NCI-H1694 (cell line): ENCODE measurements at regions not wholly inside any gene's neighbourhood (a gene's known extent, or its start where the extent isn't known, plus 50 kb on each side); places are given as distances from the start of the nearest gene placed in this dataset.

Experiments
- DNase-seq: peaks from one replicate; lab custom pipeline; 2025; lab: John Stamatoyannopoulos, UW

DNA sequence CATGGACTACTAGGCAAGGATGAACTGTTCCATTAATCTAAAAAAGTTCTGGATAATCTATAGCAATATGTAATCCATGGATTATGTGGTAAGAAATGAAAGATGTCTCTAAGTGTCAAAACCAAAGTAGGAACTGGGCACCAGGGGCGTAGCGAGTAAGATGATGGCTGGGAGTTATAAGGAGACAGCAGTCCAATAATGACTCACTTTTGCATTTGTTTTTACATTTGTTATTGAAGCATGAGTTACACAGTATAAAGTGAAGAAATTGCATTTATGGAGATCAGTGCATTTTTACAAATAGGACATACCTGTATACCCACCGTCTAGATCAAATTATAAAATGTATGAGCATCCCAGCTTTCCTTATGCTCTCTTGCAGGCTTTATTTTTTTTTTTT lies 878.5 kb upstream of the MAP3K7 start:
- DNase-seq: no peak

DNA sequence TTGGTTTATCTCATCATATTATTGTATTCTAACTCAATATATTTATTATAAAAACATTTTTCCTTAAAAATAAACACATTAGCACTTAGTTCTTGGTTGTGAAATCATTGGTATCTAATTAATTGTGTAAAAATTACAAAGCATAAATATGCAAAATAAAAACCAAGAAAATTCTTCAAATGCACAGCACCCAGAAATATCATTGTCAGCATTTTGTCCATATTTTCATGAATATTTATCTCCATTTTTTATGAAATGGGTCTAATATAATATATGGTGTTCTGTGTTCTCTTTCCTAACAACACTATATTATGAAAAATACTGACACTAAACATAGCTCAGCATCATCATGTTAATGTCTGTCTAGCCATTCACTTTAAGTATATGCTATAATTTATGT lies 877.8 kb upstream of the MAP3K7 start:
- no peak for DNase-seq

DNA sequence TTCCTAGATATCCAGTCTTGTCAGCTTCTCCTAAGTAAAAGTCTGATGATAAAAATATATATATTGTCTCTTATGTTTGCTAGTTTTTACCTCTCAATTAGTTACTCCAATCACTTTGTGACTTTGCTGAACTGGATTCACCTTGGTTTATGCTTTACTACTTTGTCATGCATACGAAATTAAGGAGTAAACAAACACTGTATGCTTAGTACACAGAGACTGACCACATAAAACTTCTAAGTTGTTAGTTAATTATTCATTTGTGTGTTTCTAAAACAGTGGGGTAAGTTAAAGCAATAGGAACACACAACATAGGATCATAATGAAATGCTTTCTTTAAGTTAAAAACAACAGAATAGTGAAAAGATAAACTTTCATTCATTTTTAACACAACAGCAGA lies 877.3 kb upstream of the MAP3K7 start:
- no peak for DNase-seq

DNA sequence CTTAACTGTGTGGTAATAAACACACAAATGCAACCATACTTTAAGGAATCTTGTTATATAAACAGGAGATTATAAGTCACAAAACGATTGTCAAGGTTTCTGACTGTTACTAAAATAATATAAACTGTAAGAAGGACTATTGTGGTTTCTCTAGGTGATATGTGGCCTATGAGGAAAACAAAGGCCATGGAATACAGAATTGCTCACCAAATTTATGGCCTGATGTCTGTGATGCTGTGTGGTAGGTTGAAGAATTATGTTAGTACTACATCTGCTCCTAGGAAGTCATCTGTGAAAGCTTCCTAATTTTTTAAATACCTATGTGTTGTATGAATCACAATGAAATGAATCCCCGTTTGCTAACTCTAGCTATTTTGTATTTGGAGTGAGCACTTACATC lies 875.4 kb upstream of the MAP3K7 start:
- no peak for DNase-seq

DNA sequence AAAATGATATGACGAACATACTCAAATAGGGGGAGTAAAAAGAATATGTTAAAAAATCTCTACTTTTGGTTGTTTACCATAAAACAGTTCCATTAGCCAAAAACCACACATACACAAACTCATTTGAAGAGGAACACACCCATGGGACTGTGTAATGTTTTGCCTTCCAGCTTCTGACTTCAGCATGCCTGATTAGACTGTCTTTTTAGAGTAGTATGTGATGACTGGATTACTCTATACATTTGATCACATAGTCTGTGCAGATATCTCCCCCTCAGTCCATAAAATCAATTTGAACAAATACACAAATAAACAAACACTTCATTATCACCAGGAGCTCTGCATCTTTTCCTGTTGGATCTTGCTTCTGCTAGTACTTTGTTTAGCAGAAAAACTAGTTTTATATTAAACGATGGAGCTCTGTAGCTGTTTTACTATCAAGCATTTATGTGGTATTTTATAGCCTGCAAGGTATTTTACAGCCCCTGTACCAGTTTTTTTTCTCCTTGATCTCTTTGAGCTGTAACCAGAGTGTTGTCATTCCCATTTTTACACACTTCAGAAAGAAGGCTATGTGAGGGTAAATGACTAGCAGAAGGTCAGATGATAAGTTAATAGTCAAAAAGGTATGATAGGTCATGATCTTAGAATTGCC lies 866.5 kb upstream of the MAP3K7 start:
- no peak for DNase-seq

DNA sequence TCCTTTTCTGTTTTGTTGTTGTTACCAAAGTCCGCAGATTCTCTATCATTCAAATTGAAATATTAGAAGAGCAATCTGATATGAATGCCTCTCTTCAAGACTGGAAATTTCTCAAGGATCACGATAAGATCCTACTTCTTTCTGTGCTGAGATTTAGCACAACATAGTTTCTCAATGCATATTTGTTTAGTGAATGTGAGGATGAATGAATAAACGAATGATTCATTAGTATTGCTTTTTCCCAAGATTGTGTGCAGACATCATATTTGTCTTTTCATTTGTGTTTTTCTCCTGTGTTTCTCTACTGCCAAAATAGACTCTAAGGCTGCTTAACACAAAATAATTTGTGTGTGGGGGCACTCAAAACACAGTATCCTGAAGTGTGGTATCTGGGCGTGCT lies 862.7 kb upstream of the MAP3K7 start:
- DNase-seq: no peak

DNA sequence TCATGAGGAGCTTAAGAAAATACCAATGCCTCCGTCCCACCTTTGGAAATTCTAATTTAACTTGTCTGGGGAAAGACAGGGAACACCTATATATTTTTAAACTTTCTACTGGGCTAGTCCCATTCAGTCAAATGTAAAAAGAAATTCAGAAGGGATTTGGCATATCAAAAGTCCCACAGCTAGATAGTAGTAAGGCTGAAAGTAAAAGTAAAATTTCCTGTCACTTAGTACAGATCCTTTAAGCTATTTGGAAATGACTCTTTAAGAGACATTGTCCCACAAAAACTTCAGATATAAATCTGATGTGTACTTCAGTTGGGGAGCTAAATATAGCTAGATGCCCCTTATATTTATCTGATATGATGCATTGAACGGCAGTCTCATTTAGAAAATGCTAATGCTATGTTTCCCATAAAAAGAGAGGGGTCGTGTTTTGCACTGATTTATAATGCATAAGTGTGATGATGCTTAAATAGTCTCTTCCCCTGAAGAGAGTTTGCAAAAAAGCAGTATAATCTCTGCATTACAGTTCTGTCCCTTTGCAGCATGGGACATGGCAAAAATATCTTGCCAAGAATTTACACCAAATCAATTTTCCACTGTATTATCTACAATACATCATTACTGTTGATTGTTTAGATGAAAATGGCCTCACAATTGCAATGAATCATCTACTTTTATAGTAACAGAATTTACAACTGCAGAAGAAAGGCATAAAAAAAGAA lies 860.8 kb upstream of the MAP3K7 start:
- DNase-seq: no peak

DNA sequence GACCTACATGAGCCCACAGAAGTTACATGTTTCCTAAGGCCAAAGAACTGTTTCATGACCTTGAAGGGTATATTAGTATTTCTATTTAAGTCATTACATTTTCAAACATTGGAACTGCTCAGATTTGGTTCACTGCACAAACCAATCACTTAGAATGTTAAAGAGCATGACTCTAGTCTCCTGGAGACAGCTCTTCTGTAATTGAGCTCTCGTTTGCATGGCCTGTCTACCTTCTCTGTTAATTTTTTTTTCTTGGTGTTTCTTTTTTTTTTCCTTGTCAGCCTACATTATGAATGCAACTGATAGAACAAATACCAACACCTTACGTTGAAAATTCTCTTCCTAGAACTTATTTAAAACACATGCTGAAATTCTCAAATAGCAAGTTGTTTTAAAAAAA lies 860.2 kb upstream of the MAP3K7 start:
- no peak for DNase-seq

DNA sequence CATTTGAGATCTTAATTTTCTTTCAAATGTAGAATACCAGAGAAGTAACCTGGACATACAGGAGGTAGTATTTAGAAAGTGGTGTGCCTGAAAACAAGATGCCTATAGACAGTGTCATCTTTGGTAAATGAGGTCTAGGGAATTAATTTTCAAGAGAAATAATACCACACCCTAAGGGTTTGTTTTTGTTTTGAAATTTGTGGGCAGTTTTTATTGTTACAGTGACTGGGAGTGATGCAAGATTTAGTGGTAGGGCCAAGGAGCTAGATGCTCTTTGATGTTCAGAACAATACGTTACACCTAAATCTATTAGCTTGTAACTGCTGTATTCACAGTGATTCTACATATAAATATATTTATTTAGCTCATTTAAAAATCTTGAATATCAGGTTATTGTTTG lies 856.5 kb upstream of the MAP3K7 start:
- DNase-seq: no peak

DNA sequence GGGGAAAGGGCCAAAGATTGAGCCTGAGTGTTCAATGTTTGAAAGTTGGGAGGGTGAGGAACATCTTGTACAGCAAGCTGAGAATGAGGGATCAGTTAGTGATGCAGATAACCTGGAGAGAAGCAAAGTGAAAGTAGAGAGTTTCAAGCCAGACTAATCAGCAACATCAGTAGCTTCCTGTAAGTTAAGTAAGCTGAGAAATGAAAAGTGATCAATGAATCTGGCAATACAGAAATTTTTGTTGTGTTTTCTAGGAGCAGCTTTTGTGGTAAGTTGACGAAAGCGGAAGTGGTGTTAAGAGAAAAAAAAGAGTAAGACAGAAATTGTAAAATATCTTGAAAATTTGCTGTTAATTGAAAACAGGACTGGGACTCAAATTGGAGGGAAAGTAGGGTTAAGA lies 855.5 kb upstream of the MAP3K7 start:
- DNase-seq: no peak

DNA sequence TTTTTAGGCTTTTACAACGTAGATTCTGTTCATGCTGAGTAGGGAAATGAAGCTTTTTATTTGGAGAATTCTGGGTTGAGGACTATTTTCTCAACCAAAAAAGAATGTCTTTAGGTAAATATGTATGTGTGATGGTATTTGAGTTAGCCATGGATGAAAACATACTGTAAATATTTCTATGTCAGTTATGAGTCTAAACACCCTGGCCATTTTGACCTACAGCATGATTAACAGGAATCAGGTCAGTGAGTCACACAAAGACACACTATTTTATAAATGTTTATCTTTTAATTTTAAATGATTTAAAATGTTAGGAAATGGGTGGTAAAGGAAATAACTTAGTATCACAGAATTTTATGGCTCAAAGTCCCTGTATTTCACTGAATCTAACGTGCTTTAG lies 851.7 kb upstream of the MAP3K7 start:
- DNase-seq: no peak

DNA sequence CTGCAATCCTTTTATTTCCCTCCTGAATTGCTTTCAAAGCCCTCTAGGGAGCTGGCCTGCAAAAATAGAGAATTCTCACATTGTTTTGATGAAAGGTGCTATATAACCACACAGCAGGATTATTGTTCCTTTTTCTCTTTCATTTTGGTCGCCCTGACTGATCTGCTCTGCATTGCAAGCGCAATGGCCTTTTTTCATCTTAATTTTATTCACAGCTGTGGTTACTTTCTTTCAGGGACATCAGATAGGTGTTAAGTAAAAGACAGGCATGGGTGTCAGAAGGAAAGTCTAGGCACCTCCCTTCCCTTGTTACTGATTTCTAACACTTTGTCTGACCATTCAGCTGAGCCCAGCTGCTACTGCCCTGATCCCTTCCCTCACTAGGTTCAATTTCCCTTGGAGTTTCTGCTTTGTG lies 850.5 kb upstream of the MAP3K7 start:
- DNase-seq: no peak

DNA sequence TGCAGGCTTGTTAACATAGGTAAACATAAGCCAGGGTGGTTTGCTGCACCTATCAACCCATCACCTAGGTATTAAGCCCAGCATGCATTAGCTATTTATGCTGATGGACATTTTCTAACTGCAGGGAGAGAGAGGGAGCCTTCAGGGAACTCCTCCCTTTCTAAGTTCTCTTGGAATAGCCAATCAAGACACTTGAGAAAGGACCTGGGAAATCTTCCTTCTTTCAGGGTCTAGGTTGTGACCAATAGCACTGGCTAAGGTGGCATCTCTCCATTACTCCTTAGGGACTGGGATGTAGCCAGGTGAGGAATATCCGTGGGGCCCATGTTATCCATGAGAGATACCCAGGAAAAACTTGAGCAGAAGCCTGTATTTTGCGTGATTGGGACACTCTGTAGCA lies 849.6 kb upstream of the MAP3K7 start:
- no peak for DNase-seq

DNA sequence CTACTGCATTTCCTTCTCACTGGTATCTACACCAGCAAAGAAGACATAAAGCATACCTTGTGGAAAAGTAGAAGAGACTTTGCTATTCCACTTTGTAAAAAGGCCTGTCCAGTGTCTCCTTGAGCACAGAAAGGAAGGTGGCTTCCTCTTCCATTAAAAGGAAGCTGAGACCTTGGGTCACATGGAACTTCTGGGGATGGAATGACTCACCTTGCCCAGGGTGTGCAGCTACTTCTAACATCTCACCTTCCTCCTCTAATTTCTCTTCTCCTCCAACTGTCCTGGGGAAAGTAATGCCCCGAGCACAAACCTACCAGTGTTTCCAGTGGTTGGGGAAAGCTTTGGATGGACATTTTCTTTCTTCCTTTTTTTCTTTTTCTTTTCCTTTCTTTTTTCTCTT lies 848.8 kb upstream of the MAP3K7 start:
- DNase-seq: no peak

DNA sequence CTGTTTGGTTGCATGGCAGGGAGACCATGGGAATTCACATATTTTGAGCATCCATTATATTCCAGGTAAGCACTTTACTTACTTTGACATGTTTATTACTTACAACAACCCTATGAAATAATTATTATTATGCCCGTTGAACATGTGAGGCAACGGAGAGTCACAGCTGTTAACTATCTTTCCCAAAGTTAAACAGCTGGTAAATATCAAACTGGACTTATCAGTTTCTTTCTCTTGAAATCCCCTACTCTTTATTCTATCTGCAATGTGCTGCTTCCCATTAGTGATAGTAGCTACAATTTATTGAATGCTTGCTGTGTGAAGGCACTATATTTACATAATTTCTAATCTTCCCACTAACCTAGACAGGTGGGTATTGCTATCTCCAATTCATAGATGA lies 847.7 kb upstream of the MAP3K7 start:
- DNase-seq: no peak

DNA sequence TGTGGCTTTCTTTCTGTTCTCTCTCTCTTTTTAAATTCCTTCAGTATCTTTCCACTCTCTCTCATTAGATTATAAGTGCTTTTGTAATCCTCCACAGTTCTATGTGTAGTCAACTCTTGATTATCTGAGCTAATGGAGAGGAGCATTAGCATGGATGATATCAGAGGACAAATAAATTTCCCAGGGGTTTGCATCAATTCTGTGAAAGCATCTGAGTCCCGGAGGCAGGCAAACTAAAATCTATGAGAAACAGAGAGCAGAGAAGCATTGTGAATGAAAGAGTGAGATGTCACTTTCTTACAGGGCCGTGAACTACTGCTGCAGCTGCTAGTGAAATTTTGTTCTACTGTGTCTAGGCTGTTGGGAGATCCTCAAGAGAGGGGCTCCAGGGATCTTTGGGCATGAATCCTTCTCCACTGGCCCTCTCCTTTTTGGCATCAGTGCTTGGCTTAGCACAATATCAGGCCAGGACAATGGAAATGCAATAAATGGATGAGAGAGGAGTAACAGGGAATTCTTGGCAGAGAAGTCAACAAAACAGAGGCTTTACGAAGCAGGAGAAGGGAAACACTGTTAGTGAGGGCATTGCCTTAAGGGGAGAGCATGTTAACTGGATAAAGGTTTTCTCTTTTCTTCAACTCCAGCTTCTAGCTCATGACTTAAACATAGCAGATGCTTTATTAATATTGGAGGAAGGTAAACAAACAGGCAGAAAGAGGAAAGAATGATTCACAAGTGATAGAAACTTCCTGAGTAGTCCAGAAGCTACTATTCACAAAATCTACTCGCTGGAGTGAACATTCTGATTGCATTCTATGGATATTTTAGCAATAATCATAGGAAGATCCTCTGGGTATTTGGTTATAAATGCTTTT lies 847.0 kb upstream of the MAP3K7 start:
- no peak for DNase-seq

DNA sequence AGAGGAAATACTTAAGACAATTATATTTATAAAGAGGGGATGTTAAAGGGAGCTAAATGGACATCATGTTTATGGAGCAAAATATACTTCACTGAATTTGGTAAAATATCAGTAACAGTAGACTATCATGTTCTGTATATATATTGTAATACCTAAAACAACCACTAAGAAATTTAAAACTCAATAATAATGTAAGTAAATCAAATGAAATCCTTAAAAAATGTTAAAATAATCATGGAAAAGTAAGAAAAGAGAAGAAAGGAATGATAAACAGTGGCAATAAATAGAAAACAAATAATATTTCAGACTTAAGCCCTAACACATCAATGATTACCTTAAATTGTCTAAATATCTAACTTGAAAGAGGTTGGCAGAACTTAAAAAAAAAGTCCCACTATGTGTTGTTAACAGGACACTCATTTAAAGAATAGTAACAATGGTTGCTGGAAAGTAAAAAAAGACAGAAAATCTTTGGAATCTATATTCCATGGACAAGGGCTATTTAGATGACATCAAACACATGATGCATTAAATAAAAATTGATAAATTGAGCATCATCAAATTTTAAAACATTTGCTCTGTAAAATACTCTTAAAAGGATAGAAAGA lies 842.2 kb upstream of the MAP3K7 start:
- DNase-seq: no peak

DNA sequence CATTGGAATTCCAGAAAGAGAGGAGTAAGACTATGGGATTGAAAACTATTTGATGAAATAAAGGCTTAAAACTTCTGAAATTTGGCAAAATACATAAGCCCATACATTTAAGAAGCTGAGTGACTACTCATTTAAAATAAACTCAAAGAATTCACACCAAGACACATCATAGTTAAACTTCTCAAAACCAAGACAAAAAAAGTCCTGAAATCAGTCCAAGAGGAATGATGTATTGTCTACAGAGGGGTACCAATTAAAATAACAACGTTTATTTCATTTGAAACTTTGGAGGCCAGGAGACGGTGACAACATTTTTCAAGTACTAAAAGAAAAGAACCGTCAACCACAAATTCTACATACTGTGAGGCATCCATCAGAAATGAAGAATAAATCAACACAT lies 841.4 kb upstream of the MAP3K7 start:
- DNase-seq: no peak

DNA sequence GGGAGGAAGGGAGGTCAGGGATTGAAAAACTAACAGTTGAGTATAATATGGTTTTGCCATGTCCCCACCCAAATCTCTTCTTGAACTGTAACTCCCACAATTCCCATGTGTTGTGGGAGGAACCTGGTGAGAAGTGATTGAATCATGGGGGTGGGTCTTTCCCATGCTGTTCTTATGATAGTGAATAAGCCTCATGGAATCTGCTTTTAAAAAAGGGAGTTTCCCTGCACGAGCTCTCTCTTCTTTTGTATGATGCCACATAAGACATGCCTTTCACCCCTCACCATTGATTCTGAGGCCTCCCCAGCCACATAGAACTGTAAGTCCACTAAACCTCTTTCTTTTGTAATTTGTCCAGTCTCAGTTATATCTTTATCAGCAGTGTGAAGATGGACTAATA lies 833.4 kb upstream of the MAP3K7 start:
- DNase-seq: no peak

DNA sequence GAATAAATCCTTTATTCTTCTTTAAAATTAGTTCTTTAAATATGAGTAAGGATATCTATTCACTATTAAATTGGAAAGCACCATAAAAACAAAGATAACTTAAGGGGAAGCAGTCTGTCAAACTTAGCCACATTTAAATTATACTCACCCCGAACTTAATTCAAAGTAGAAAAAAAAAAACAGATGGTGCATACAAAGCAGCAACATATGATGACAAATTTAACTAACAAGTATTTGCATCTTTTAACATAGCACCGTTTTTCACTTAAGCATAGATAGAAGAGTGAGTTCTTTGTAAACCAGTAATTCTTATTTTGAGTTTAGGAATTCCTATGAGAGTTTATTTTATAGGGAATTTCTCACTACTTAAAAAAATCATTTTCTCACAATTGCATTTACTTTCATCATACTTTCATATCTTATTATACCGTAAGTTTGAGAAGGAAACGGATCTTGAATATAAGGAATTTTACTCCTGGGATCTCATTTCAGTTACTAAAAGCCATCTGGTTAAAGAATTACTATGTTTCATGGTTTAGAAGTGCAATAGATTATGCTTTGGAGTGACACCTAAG lies 828.2 kb upstream of the MAP3K7 start:
- DNase-seq: no peak

DNA sequence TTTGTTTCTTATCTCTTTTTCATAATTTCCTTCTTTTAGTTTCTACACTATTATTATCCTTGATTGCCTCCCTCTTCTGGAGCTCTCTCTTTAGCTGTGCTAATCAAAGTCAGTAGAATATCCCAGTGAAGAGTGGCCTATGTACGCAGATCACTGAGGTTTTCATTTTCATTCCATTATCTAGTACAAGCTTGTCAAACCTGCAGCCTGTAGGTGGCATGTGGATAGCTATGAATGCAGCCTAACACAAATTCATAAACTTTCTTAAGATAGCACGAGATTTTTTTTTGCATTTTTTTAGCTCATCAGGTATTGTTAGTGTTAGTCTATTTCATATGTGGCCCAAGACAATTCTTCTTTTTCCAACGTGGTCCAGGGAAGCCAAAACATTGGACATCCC lies 825.7 kb upstream of the MAP3K7 start:
- no peak for DNase-seq

DNA sequence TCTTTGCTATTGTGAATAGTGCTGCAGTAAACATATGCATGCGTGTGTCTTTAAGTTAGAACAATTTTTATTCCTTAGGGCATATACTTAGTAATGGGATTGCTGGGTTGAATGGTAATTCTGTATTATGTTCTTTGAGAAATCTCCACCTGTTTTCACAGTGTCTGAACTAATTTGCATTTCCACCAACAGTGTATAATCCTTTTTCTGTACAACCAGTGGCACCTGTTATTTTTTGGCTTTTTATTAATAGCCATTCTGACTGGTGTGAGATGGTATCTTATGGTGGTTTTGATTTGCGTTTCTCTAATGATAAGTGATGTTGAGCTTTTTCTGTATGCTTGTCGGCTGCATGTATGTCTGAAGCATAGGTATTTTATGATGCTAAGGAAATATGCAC lies 820.8 kb upstream of the MAP3K7 start:
- no peak for DNase-seq
